Left colon (tissue), 2 donors: ENCODE measurements at regions not wholly inside any gene's neighbourhood (a gene's known extent, or its start where the extent isn't known, plus 50 kb on each side); places are given as distances from the start of the nearest gene placed in this dataset.

Experiments
- ATAC-seq: fragments of 200-7000 bp; cut with Tn5 transposase; one replicate; pipeline ENCODE4 v1.9.1; 2020; ENCODE audit warnings: mild to moderate bottlenecking, moderate library complexity
- DNase-seq, 2 donors: peaks; one replicate each; pipeline ENCODE4 v3.0.0-alpha.2; 2020
- intact Hi-C, 2 donors: fragments of 100-400 bp; cut with DNase I in 1 of 2; cut with micrococcal nuclease in 1 of 2; formaldehyde crosslinking; loops; one replicate each; pipeline versions ENCODE4 v1.11.2 to v1.14.0; 2022; cut with DNase I, micrococcal nuclease
- donor health status: DM: no; HTN: no; CAD: no.
- donor health status: DM: yes; HTN: yes; CAD: no.

DNA sequence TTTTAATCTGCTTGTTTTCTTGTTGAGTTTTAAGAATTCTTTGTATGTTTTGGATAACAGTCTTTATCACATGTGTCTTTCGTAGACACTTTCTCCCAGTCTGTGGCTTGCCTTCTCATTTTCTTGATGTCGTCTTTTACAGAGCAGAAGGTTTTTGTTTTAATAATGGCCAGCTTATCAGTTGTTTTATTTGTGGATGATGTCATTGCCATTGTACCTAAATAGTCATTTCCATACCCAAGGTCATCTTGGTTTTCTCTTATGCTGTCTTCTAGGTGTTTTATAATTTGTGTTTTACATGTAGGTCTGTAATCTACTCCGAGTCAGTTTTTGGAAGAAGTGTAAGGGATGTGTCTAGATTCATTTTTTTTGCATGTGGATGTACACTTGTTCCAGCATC is 159.6 kb upstream of the NUDT6 start:
- ATAC-seq (no peak), DNase-seq (no peak)
- intact Hi-C loops, result no loop called here

- intact Hi-C loops, result no loop called here
- DNase-seq (no peak), ATAC-seq (no peak)
Observed at GRCh38 chr4:123083646-123084045, 161.2 kb upstream of the NUDT6 start.

DNA sequence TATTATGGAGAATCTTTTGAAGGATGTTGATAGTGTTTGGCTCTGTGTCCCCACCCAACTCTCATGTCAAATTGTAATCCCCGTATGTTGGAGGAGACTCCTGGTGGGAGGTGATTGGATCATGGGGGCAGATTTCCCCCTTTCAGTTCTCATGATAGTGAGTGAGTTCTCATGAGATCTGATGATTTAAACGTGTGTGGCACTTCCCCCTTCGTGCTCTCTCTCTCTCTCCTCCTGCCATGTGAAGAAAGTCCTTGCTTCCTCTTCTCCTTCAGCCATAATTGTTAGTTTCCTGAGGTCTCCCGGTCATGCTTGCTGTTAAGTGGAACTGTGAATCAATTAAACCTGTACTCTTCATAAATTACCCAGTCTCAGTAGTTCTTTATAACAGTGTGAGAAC is 166.1 kb upstream of the NUDT6 start:
- intact Hi-C loops, result no loop called here
- ATAC-seq (no peak), DNase-seq (no peak)

DNA sequence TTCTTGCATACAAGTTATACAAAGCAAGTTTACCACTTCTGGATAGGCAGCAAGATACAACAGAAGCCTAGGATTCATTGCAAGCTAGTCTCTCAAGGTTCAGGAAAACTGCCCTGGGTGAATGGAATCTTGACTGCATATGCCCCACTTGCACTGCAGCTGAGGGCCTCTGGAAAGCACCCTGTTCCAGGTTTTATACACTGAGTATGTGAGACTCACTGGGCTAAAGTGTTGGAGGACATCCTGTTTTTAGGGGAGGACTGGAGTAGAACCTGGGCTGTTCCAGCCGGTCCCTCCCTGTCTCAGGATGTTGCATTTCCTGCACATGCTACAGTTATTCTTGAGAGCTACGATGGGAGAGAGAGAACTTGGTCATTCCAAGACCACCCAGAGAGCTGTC is 168.5 kb upstream of the NUDT6 start:
- ATAC-seq, result no peak
- no peak for DNase-seq
- intact Hi-C loops, result loop anchor here in 1 of 2 donors (10.0 kb wide), 1 partner anchor 1174 kb away; no protein-coding TSS in a partner anchor

GRCh38 chr4:123092586-123092985 is 170.2 kb upstream of the NUDT6 start:
- no peak for ATAC-seq
- intact Hi-C loops, result loop anchor here in 1 of 2 donors (10.0 kb wide), 1 partner anchor 1172 kb away; no protein-coding TSS in a partner anchor

GRCh38 chr4:123093236-123093635 is 170.8 kb upstream of the NUDT6 start:
- DNase-seq, result no peak
- no peak for ATAC-seq
- intact Hi-C loops, result loop anchor here in 1 of 2 donors (10.0 kb wide), 1 partner anchor 1172 kb away; no protein-coding TSS in a partner anchor

More at GRCh38 chr4:123092586-123092985, 170.2 kb upstream of the NUDT6 start:
- no peak for DNase-seq

- ATAC-seq, result no peak
- intact Hi-C loops, result loop anchor here in 1 of 2 donors (10.0 kb wide), 1 partner anchor 1169 kb away; no protein-coding TSS in a partner anchor
- DNase-seq, result no peak
Observed at GRCh38 chr4:123096038-123096437, 173.6 kb upstream of the NUDT6 start.

DNA sequence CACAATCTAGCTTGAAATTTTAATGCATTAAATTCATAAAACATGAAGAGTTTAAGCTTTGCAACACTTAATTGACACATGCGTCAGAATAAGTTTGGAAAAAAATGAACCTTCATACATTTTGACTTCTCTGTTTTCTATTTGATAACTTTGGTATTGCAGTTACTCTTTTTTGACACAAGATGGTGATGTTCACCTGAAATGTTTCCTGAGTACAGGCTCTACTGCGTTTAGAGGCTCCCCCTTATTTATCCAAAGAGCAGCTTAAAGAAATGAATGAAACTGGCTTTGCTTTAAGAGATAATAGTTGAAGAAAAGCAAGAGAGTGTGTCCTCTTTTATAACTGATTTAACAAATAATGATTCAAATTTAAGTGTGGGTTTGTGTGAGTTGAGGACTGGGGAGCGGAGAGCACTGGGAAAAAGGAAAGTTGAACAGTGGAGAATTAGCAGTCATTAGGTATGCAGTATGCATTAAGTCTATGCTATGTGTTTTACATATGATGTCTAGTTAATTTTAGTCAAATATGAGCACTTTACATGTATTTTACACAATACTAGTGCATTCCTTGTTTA is 180.6 kb upstream of the NUDT6 start:
- intact Hi-C loops, result loop anchor here in 1 of 2 donors (10.0 kb wide), 1 partner anchor 562 kb away; no protein-coding TSS in a partner anchor
- DNase-seq (no peak), ATAC-seq (peak; percentile 61)

DNA sequence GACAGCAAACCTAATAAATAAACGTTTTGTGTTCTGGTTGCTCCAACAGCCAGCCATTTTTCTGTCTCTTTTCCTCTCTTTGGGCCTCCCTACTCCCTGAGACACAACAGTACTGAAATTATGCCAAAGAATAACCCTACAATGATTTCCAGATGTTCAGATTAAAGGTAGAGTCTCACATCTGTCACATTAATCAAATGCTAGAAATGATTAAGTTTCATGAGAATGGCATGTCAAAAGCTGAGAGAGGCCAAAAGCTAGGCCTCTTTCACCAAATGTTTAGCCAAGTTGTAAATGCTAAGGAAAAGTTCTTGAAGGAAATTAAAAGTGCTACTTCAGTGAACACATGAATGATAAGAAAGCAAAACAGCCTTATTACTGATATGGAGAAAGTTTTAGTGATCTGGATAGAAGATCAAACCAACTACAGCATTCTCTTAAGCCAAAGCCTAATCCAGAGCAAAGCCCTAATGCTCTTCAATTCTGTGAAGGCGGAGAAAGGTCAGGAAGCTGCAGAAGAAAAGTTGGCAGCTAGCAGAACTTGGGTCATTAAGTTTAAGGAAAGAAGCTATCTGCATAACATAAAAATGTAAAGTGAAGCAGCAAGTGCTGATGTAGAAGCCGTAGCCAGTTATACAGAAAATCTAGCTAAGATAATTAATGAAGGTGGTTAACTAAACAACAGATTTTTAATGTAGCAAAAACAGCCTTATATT is 182.1 kb upstream of the NUDT6 start:
- no peak for ATAC-seq
- intact Hi-C loops, result loop anchor here in 1 of 2 donors (10.0 kb wide), 1 partner anchor 560 kb away; no protein-coding TSS in a partner anchor
- no peak for DNase-seq

DNA sequence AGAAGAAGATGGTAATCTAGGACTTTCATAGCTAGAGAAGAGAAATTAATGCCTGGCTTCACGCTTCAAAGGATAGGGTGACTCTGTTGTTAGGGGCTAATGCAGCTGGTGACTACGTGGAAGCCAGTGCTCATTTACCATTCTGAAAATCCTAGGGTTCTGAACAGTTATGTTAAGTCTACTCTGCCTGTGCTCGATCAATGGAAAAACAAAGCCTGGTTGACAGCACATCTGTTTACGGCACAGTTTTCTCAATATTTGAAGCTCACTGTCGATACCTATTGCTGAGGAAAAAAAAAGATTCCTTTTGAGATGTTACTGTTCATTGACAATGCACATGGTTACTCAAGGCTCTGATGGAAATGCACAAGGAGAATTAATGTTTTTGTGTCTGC is 182.6 kb upstream of the NUDT6 start:
- ATAC-seq (no peak), DNase-seq (no peak)
- intact Hi-C loops, result loop anchor here in 1 of 2 donors (10.0 kb wide), 1 partner anchor 560 kb away; no protein-coding TSS in a partner anchor

GRCh38 chr4:123106747-123107146 is 184.3 kb upstream of the NUDT6 start:
- ATAC-seq (no peak), DNase-seq (no peak)
- intact Hi-C loops, result loop anchor here in 1 of 2 donors (10.0 kb wide), 1 partner anchor 558 kb away; no protein-coding TSS in a partner anchor

GRCh38 chr4:123107444-123108252 is 185.3 kb upstream of the NUDT6 start:
- intact Hi-C loops, result loop anchor here in 1 of 2 donors (10.0 kb wide), 1 partner anchor 557 kb away; no protein-coding TSS in a partner anchor
- DNase-seq (no peak), ATAC-seq (no peak)

GRCh38 chr4:123109139-123109538 is 186.7 kb upstream of the NUDT6 start:
- DNase-seq (no peak), ATAC-seq (no peak)
- intact Hi-C loops, result loop anchor here in 1 of 2 donors (10.0 kb wide), 1 partner anchor 556 kb away; no protein-coding TSS in a partner anchor

- intact Hi-C loops, result loop anchor here in 1 of 2 donors (10.0 kb wide), 2 partner anchors 275 to 465 kb away; no protein-coding TSS in a partner anchor
- DNase-seq (no peak), ATAC-seq (no peak)
Observed at GRCh38 chr4:123110147-123110546, 187.8 kb upstream of the NUDT6 start.

DNA sequence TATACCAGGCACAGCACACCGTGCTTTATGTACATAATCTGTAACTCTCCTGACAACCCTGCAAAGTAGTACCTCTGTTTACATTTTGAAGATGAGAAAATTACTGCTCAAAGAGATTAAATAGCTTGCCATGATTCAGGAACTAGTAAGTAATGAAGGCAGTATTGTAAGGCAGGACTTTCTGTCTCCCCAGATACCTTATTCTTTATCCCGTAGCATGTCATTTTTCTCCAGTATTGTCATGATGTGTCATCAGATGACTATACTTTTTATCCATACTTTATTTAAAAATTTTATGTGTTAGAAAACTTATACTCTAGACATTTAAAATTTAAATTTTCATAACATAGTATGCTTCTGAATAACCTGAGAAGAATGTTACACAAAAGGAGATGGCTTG is 188.3 kb upstream of the NUDT6 start:
- no peak for ATAC-seq
- intact Hi-C loops, result loop anchor here in 1 of 2 donors (10.0 kb wide), 2 partner anchors 274 to 464 kb away; no protein-coding TSS in a partner anchor
- DNase-seq, result no peak

DNA sequence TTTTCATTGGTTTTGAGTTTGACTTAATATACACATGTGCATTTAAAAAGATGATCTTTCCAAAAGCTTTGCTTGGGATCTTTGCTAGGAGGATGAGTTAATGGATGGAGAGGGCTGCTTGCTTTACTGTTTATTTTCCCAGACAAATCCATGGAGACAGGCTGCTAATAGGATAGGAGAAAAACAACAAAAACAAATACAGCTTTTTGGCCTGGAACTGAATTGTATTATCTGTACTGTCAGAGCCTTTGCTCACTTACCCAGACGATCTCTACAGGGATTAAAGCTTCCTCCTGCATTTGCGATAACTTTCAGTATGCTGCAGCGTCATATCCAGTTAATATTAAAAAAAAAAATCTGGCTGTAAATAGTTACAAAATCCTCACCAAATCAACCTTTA is 190.8 kb upstream of the NUDT6 start:
- no peak for ATAC-seq
- intact Hi-C loops, result loop anchor here in 1 of 2 donors (10.0 kb wide), 2 partner anchors 272 to 462 kb away; no protein-coding TSS in a partner anchor
- no peak for DNase-seq

- intact Hi-C loops, result loop anchor here in 1 of 2 donors (10.0 kb wide), 2 partner anchors 271 to 461 kb away; no protein-coding TSS in a partner anchor
- DNase-seq, result no peak
Observed at GRCh38 chr4:123114084-123114914, 191.9 kb upstream of the NUDT6 start.

More at GRCh38 chr4:123114084-123114914, 191.9 kb upstream of the NUDT6 start:
- no peak for ATAC-seq
